Ascending aorta (tissue), 2 donors: ENCODE measurements at regions not wholly inside any gene's neighbourhood (a gene's known extent, or its start where the extent isn't known, plus 50 kb on each side); places are given as distances from the start of the nearest gene placed in this dataset.

Source experiments
- DNase-seq, 2 donors: peaks; one replicate each; pipeline ENCODE4 v3.0.0-alpha.2; 2019; ENCODE audit warnings: low spot score in 2 of 2
- H3K27ac ChIP-seq, 2 donors: fragments of 200-600 bp; sonication (generic); one replicate each; pipeline ENCODE4 v1.5.1; 2016 to 2017; ENCODE audit warnings: mild to moderate bottlenecking in 1 of 2
- H3K27me3 ChIP-seq: fragments of 200-600 bp; sonication (generic); one replicate; pipeline ENCODE4 v1.5.1; 2017
- H3K36me3 ChIP-seq, 2 donors: fragments of 200-600 bp; sonication (generic); one replicate each; pipeline ENCODE4 v1.5.1; 2016
- H3K4me1 ChIP-seq, 2 donors: fragments of 200-600 bp; sonication (generic); one replicate each; pipeline ENCODE4 v1.5.1; 2016 to 2017; ENCODE audit warnings: mild to moderate bottlenecking in 1 of 2
- H3K4me3 ChIP-seq, 2 donors: fragments of 200-600 bp; sonication (generic); one replicate each; pipeline ENCODE4 v1.5.1; 2016 to 2017; ENCODE audit warnings: mild to moderate bottlenecking in 1 of 2
- H3K9me3 ChIP-seq, 2 donors: fragments of 200-600 bp; sonication (generic); one replicate each; pipeline ENCODE4 v1.5.1; 2016
- intact Hi-C: fragments of 100-400 bp; cut with DNase I; formaldehyde crosslinking; loops from one replicate; pipeline ENCODE4 v1.15.1; 2023
- TF ChIP-seq, protein P1 (sequence below), 3 experiments: fragments of 200-600 bp in 2 of 3; fragments of 450-650 bp in 1 of 3; sonication (generic) in 2 of 3; IDR thresholded peaks; one replicate each; pipeline ENCODE4 v1.5.1; 2016 to 2019; ENCODE audit warnings: antibody characterized with exemption in 3 of 3, mild to moderate bottlenecking in 1 of 3, moderate library complexity in 1 of 3

DNA sequence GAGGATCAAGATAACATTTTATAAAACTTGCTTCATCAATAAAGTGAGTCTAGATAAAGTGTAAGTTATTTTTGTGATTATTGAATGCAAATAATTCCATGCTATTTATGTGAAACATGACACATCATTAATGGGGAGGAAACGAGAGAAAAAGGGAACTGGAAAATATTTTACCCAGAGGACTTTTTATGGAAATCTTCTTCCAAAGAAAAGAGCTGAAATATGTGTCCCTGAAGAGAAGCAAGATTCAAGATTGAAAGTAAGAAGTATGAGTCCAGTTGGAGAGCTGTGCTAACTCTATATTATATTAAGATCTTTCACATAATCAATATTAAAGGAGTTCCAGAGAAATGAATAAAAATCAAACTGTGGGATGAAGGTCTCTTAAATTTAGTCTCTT is 1361.8 kb downstream of the GATA3 start:
- Histone ChIP-seq H3K27me3 (no peaks in the 10 kb centered on the region), H3K4me3 (no peak overlapping the region), H3K4me1 (no peaks in the 10 kb centered on the region), H3K36me3 (no peaks in the 10 kb centered on the region), H3K27ac (no peak overlapping the region), H3K9me3 (no peaks in the 10 kb centered on the region)
- TF ChIP-seq, protein P1, sequence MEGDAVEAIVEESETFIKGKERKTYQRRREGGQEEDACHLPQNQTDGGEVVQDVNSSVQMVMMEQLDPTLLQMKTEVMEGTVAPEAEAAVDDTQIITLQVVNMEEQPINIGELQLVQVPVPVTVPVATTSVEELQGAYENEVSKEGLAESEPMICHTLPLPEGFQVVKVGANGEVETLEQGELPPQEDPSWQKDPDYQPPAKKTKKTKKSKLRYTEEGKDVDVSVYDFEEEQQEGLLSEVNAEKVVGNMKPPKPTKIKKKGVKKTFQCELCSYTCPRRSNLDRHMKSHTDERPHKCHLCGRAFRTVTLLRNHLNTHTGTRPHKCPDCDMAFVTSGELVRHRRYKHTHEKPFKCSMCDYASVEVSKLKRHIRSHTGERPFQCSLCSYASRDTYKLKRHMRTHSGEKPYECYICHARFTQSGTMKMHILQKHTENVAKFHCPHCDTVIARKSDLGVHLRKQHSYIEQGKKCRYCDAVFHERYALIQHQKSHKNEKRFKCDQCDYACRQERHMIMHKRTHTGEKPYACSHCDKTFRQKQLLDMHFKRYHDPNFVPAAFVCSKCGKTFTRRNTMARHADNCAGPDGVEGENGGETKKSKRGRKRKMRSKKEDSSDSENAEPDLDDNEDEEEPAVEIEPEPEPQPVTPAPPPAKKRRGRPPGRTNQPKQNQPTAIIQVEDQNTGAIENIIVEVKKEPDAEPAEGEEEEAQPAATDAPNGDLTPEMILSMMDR (IDR thresholded peaks at IDR 0.05) = no peak
- intact Hi-C loops = no loop called here
- no peak for DNase-seq

DNA sequence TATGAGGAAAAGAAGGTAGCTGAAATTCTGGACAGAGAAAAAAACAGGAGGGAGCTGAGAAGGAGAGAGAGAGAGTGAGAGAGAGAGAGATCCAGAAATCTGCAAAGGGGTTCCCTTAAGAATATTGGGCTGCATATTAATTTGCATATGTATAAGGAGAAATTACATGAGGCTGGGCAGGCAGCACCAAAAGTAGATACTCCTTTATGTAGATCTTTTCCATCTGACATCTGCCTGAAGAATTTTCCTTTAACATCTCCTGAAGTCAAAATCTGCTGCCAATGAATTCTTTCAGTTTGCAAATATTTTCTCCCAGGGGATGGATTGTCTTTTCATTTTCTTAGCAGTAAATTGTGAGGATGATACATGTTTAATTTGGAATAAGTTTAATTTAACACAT is 1365.3 kb downstream of the GATA3 start:
- H3K27ac ChIP-seq = no peak overlapping the region
- intact Hi-C loops = no loop called here
- TF ChIP-seq, protein P1 (IDR thresholded peaks at IDR 0.05) = no peak
- no peak overlapping the region for H3K4me3 ChIP-seq
- DNase-seq = no peak
- H3K9me3 ChIP-seq = no peaks in the 10 kb centered on the region
- H3K36me3 ChIP-seq = no peaks in the 10 kb centered on the region
- no peaks in the 10 kb centered on the region for H3K4me1 ChIP-seq
- H3K27me3 ChIP-seq = no peaks in the 10 kb centered on the region

DNA sequence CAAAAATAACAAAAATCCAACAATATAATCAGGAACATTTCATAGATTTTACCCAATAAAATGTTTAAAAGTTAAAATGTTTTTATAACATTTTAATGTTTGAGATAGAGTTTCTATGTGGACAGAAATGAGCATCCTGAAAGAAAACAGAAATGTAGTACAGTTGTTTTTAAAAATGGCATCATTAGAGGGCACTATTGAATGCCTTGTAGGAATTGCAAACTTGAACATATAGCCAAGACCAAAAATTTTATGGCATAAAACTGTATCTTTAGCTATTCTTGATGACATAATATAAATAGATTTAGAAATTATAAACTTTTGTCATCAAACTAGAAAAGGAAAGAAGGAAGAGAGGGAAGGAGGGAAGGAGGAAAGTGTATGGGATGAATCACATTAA is 1372.7 kb downstream of the GATA3 start:
- intact Hi-C loops = no loop called here
- no peaks in the 10 kb centered on the region for H3K9me3 ChIP-seq
- H3K36me3 ChIP-seq = no peaks in the 10 kb centered on the region
- TF ChIP-seq, protein P1 (IDR thresholded peaks at IDR 0.05) = no peak
- no peaks in the 10 kb centered on the region for H3K27me3 ChIP-seq
- H3K27ac ChIP-seq = no peak overlapping the region
- no peaks in the 10 kb centered on the region for H3K4me1 ChIP-seq
- no peak for DNase-seq
- H3K4me3 ChIP-seq = no peak overlapping the region

DNA sequence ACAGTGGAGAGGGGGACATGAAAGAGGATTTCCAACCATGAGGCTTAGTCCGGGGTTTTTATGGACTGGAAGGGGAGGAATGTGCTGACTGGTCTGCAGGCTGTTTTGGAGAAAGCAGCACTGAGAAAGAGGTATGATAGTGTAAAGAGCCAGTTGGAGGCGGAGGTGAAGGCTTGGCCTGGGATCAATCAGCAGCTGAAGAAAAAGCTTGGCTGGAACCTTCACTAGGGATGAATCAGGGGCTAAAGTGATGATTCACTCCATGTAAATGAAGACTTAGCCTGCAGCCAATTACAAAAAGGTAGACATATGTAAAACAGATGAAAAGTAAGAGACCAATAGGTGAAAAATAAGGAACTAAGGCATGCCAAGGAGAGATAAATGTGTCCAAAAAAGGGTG is 1382.6 kb downstream of the GATA3 start:
- intact Hi-C loops = no loop called here
- Histone ChIP-seq H3K27me3 (no peaks in the 10 kb centered on the region), H3K4me3 (no peak overlapping the region), H3K27ac (no peak overlapping the region), H3K4me1 (no peaks in the 10 kb centered on the region), H3K36me3 (no peaks in the 10 kb centered on the region), H3K9me3 (no peaks in the 10 kb centered on the region)
- no peak for DNase-seq
- TF ChIP-seq, protein P1 (IDR thresholded peaks at IDR 0.05) = no peak

DNA sequence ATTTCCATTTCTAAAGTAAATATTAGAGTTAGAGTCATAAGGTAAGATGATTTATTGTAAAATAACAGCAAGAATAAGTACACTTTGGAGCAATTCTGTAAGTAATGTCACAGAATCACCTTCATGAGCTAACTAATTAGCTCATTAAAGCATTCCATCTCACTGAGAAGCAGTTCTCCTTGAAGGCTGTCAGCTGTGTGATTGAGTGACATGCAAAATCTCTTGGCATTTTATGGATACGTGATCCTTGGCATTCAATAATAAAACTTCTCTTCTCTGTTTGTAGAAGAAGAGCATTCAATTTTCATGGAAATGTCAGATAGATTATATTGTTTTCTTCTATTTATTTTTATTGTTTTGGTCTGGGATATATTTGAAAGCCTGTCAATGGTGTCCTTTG is 1389.3 kb downstream of the GATA3 start:
- Histone ChIP-seq H3K36me3 (no peaks in the 10 kb centered on the region), H3K9me3 (no peaks in the 10 kb centered on the region), H3K4me1 (no peaks in the 10 kb centered on the region), H3K4me3 (no peak overlapping the region), H3K27ac (no peak overlapping the region), H3K27me3 (no peaks in the 10 kb centered on the region)
- TF ChIP-seq, protein P1 (IDR thresholded peaks at IDR 0.05) = no peak
- DNase-seq = no peak
- intact Hi-C loops = no loop called here

DNA sequence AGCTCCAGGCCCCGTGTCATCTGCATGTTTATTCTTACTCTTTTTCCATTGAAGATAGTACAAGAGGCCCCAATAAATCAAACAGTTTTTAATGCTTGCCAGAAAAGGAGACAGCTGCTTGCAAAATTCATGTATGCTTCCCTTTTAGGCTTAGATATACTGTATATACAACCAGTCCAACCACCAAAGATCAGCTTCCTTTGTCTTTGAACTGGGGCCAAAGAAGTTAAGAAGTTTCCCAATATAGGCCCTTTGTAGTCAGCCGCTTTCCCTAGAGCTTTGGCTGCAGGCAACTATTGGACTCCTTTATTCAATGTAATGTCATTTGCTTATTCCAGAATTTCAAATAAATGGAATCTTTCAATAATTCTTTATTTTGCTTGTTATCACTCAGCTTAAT is 1395.0 kb downstream of the GATA3 start:
- Histone ChIP-seq H3K4me3 (no peak overlapping the region), H3K4me1 (no peaks in the 10 kb centered on the region), H3K27ac (no peak overlapping the region), H3K27me3 (no peaks in the 10 kb centered on the region), H3K9me3 (no peaks in the 10 kb centered on the region), H3K36me3 (no peaks in the 10 kb centered on the region)
- intact Hi-C loops = no loop called here
- TF ChIP-seq, protein P1 (IDR thresholded peaks at IDR 0.05) = no peak
- no peak for DNase-seq
